Stimulated activated naive CD8-positive, alpha-beta T cell treated with anti-CD3 and anti-CD28 coated beads, Interleukin-15, amount 100 ng/mL, for 72 hours (primary cell): ENCODE measurements at regions not wholly inside any gene's neighbourhood (a gene's known extent, or its start where the extent isn't known, plus 50 kb on each side); places are given as distances from the start of the nearest gene placed in this dataset.

ENCODE experiments used
- ATAC-seq: fragments of 150-1000 bp; cut with Tn5 transposase; 2 replicates; pipeline ENCODE4 v1.10.0; 2021; ENCODE audit warnings: mild to moderate bottlenecking, moderate library complexity
- DNase-seq, 2 donors: peaks; one replicate each; pipeline ENCODE4 v3.0.0; 2021 to 2022
- H3K27ac Mint-ChIP-seq, 2 donors: one replicate each; pipeline ENCODE4 v1.8.0; 2022; ENCODE audit warnings: mild to moderate bottlenecking in 2 of 2, mixed read lengths in 2 of 2, moderate library complexity in 2 of 2
- H3K27me3 Mint-ChIP-seq: one replicate; pipeline ENCODE4 v1.8.0; 2022; ENCODE audit warnings: mixed read lengths
- H3K4me1 Mint-ChIP-seq: one replicate; pipeline ENCODE4 v1.8.0; 2022; ENCODE audit warnings: mild to moderate bottlenecking, mixed read lengths
- H3K4me3 Mint-ChIP-seq, 2 donors: one replicate each; pipeline ENCODE4 v1.8.0; 2022; ENCODE audit warnings: mild to moderate bottlenecking in 2 of 2, mixed read lengths in 2 of 2, moderate library complexity in 1 of 2
- H3K9me3 Mint-ChIP-seq, 2 donors: one replicate each; pipeline ENCODE4 v1.8.0; 2022; ENCODE audit warnings: mixed read lengths in 2 of 2

DNA sequence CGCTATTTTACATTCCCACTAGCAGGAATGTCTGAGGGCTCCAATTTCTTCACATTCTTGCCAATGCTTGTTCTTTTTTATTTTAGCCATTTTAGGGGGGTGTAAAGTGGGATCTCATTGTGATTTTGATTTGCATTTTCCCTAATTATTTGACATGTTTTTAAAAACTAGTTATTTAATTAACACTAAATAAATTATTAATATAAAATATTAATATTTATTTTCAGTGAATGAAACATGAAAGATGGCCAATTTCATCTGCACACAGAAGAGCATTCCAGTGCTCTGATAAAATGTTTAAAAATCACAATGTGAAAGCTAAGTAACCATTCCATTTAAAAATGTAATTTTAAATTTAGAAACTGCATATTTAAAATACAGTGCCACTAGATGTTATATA is 322.2 kb upstream of the ZNF521 start:
- H3K27me3 Mint-ChIP-seq: no peaks in the 10 kb centered on the region
- no peaks in the 10 kb centered on the region for H3K4me1 Mint-ChIP-seq
- no peak overlapping the region for H3K4me3 Mint-ChIP-seq
- ATAC-seq: no peak
- DNase-seq: no peak
- no peaks in the 10 kb centered on the region for H3K9me3 Mint-ChIP-seq
- no peak overlapping the region for H3K27ac Mint-ChIP-seq

GRCh38 chr18:25672490-25672889 is 320.5 kb upstream of the ZNF521 start:
- Mint-ChIP-seq H3K4me3 (no peak overlapping the region), H3K27ac (no peak overlapping the region), H3K9me3 (peaks cover 0 to 6% of the 10 kb centered on the region in 2 donors), H3K4me1 (no peaks in the 10 kb centered on the region), H3K27me3 (no peaks in the 10 kb centered on the region)
- no peak for ATAC-seq
- no peak for DNase-seq

DNA sequence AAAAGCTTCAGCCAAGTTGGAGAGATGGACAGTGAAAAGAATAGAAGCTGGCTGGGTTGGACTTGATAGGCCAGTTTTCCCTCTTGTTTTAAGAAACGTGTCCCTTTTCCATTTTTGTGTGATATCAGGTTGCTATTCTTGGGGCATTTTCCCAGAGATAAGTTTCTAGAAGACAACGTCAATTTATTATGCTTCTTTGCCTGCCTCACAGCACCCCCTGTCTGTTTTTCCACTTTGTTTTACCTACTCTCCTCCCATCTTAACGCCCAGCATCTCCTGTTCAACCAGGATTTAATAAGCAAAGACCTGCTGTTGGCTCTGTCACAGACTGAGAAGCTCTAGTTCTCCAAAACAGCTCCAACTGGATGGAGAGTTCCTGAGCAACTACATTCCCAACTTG is 317.8 kb upstream of the ZNF521 start:
- DNase-seq (no peak), ATAC-seq (no peak)
- Mint-ChIP-seq H3K27ac (no peak overlapping the region), H3K27me3 (no peaks in the 10 kb centered on the region), H3K4me1 (no peaks in the 10 kb centered on the region), H3K4me3 (no peak overlapping the region), H3K9me3 (peaks cover 0 to 6% of the 10 kb centered on the region in 2 donors)

- DNase-seq: no peak
- Mint-ChIP-seq H3K4me1 (no peaks in the 10 kb centered on the region), H3K9me3 (no peaks in the 10 kb centered on the region), H3K4me3 (no peak overlapping the region), H3K27me3 (no peaks in the 10 kb centered on the region), H3K27ac (no peak overlapping the region)
- no peak for ATAC-seq
These were observed 310.3 kb upstream of the ZNF521 start for GRCh38 chr18:25662272-25662671.

DNA sequence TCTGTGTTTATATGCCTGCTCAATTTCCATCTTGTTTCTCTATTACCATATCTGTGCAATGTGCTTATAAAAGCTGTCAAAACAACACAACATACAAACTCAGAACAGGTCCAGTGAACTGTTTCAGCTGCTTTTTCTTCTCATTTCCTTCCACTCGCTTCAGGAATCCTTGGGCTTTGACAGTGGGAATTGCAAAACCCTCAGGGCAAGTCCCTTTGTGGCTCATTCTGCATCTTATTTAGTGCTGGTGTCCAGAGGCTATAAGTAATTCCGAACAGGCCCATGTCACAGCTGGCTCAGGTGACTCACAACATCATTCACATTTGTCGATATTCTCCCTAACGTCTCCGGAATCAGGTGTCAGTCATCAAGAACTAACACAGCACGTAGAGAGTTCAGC is 309.9 kb upstream of the ZNF521 start:
- no peaks in the 10 kb centered on the region for H3K27me3 Mint-ChIP-seq
- DNase-seq (no peak), ATAC-seq (no peak)
- no peak overlapping the region for H3K27ac Mint-ChIP-seq
- no peaks in the 10 kb centered on the region for H3K9me3 Mint-ChIP-seq
- no peaks in the 10 kb centered on the region for H3K4me1 Mint-ChIP-seq
- no peak overlapping the region for H3K4me3 Mint-ChIP-seq

GRCh38 chr18:25659541-25659940 is 307.6 kb upstream of the ZNF521 start:
- Mint-ChIP-seq H3K9me3 (peaks cover 0 to 11% of the 10 kb centered on the region in 2 donors), H3K4me1 (no peaks in the 10 kb centered on the region), H3K27me3 (no peaks in the 10 kb centered on the region), H3K4me3 (no peak overlapping the region), H3K27ac (no peak overlapping the region)
- no peak for ATAC-seq
- DNase-seq: no peak

GRCh38 chr18:25658476-25658875 is 306.5 kb upstream of the ZNF521 start:
- no peaks in the 10 kb centered on the region for H3K27me3 Mint-ChIP-seq
- no peak overlapping the region for H3K27ac Mint-ChIP-seq
- no peak overlapping the region for H3K4me3 Mint-ChIP-seq
- H3K9me3 Mint-ChIP-seq: peaks cover 0 to 11% of the 10 kb centered on the region in 2 donors
- no peak for ATAC-seq
- no peaks in the 10 kb centered on the region for H3K4me1 Mint-ChIP-seq
- DNase-seq: no peak

GRCh38 chr18:25651553-25651952 is 299.6 kb upstream of the ZNF521 start:
- Mint-ChIP-seq H3K4me1 (no peaks in the 10 kb centered on the region), H3K9me3 (peaks cover 0 to 11% of the 10 kb centered on the region in 2 donors), H3K27me3 (no peaks in the 10 kb centered on the region), H3K27ac (peak overlapping the region in 1 of 2 donors; percentile 24), H3K4me3 (no peak overlapping the region)
- ATAC-seq (no peak), DNase-seq (no peak)

DNA sequence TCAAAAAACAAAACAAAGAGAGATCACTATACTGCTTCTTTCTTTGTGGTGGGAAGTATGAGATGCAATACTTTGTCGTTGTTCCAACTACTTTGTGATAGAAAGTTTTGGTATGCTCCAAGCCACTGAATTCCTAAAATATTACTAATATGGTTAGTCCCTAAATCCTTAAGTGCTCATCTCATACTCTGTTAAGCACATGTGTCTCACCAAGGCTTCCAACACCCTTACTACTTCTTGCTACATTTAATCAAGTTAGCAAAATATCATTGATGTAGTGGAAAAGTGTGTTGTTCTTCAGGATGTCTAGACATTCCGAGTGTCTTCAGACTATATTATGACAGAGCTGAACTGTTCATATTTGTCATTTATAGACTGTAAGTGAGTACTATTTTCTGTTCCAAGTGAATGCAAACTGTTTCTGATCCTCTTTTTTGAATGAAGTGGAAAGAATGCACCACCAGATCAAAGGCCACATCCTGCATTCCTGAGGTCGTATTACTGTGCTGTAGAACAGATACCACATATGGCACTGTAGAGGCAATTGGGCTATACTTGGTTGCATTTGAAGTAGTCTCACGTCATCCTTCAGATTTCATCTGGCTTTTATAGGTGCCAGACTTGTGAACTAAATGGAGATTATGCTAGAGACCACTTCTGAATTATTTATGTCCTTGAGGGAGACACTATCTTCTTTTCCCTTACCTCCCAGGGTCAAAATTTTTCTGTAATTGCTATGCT is 298.4 kb upstream of the ZNF521 start:
- no peak for ATAC-seq
- H3K4me1 Mint-ChIP-seq: no peaks in the 10 kb centered on the region
- peaks cover 0 to 7% of the 10 kb centered on the region in 2 donors for H3K9me3 Mint-ChIP-seq
- no peak overlapping the region for H3K4me3 Mint-ChIP-seq
- no peak overlapping the region for H3K27ac Mint-ChIP-seq
- no peak for DNase-seq
- no peaks in the 10 kb centered on the region for H3K27me3 Mint-ChIP-seq

DNA sequence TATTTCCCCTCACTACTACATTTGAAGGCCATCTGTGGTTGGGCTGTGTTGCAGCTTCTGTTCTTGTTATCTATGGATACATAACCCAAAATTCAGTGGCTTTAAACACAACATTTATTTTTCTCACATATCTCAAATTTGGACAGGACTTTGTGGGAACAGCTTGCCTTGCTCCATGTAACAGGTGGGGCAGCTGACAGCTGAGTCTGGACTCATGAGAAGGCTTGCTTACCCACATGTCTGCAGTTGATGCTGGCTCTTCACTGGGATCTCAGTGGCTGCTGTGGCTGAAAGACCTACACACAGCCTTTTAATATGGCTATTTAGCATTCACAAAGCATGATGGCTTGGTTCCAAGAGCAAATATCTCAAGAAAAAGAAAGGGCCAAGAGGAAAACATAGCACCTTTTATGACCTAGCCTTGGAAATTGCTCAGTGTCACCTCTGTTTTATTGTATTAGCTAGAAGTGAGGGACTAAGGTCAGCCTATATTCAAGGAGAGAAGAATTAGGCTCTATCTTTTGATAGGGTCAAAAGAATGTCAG is 296.8 kb upstream of the ZNF521 start:
- no peak overlapping the region for H3K27ac Mint-ChIP-seq
- H3K27me3 Mint-ChIP-seq: no peaks in the 10 kb centered on the region
- H3K4me3 Mint-ChIP-seq: no peak overlapping the region
- ATAC-seq (no peak), DNase-seq (no peak)
- no peaks in the 10 kb centered on the region for H3K4me1 Mint-ChIP-seq
- H3K9me3 Mint-ChIP-seq: no peaks in the 10 kb centered on the region

DNA sequence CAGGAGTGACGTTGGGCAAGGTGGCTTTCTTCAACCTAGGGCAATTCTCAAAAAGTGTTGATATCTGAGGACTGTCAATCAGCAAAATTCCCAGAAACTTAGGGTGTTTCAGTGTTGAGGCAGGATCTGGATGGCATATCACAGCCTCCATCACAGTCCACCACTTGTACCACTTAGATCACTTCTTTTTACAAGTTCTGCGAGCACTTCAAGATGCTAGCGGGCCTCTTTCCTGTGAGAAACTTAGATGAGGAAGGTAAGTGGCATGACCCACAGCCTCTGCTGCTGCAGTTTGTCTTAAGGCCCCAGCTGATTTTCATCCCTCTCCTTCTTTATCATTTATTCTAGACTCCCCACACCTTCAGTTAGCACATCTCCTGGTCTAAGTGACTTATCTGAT is 295.4 kb upstream of the ZNF521 start:
- Mint-ChIP-seq H3K27ac (no peak overlapping the region), H3K4me1 (no peaks in the 10 kb centered on the region), H3K9me3 (no peaks in the 10 kb centered on the region), H3K4me3 (no peak overlapping the region), H3K27me3 (no peaks in the 10 kb centered on the region)
- ATAC-seq: no peak
- DNase-seq: no peak

- Mint-ChIP-seq H3K27ac (no peak overlapping the region), H3K4me1 (no peaks in the 10 kb centered on the region), H3K9me3 (no peaks in the 10 kb centered on the region), H3K27me3 (no peaks in the 10 kb centered on the region), H3K4me3 (no peak overlapping the region)
- ATAC-seq (no peak), DNase-seq (no peak)
These were observed 295.0 kb upstream of the ZNF521 start for GRCh38 chr18:25646971-25647370.

- Mint-ChIP-seq H3K9me3 (peaks cover 0 to 12% of the 10 kb centered on the region in 2 donors), H3K4me3 (no peak overlapping the region), H3K4me1 (no peaks in the 10 kb centered on the region), H3K27ac (no peak overlapping the region), H3K27me3 (no peaks in the 10 kb centered on the region)
- no peak for DNase-seq
- no peak for ATAC-seq
These were observed 287.6 kb upstream of the ZNF521 start for GRCh38 chr18:25639596-25639995.

- Mint-ChIP-seq H3K27me3 (no peaks in the 10 kb centered on the region), H3K4me3 (no peak overlapping the region), H3K4me1 (no peaks in the 10 kb centered on the region), H3K27ac (no peak overlapping the region), H3K9me3 (peaks cover 11 to 13% of the 10 kb centered on the region in 2 donors)
- no peak for ATAC-seq
- no peak for DNase-seq
These were observed 281.6 kb upstream of the ZNF521 start for GRCh38 chr18:25633563-25633962.

DNA sequence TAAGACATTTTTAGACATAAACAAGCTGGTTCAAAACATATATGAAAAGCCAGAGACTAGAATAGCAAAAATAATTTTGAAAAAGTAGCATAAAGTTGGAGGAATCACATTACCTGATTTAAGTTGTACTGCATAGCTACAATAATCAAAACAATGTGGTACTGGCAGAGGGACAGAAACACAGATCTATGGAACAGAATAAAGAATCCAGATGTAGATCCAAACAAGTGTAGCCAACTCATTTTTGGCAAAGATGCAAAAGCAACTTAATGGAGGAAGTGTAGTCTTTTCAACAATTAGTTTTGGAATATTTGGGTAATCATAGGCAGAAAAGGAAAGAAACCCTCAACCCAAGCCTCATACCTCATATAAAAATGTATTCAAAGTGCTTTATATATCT is 278.7 kb upstream of the ZNF521 start:
- Mint-ChIP-seq H3K4me3 (no peak overlapping the region), H3K27ac (no peak overlapping the region), H3K27me3 (no peaks in the 10 kb centered on the region), H3K9me3 (peaks cover 27 to 31% of the 10 kb centered on the region in 2 donors), H3K4me1 (no peaks in the 10 kb centered on the region)
- no peak for DNase-seq
- ATAC-seq: no peak

- no peak for DNase-seq
- peaks cover 18 to 29% of the 10 kb centered on the region in 2 donors for H3K9me3 Mint-ChIP-seq
- H3K27ac Mint-ChIP-seq: no peak overlapping the region
- no peak overlapping the region for H3K4me3 Mint-ChIP-seq
- no peaks in the 10 kb centered on the region for H3K27me3 Mint-ChIP-seq
- no peak for ATAC-seq
- no peaks in the 10 kb centered on the region for H3K4me1 Mint-ChIP-seq
These were observed 269.7 kb upstream of the ZNF521 start for GRCh38 chr18:25621682-25622081.

DNA sequence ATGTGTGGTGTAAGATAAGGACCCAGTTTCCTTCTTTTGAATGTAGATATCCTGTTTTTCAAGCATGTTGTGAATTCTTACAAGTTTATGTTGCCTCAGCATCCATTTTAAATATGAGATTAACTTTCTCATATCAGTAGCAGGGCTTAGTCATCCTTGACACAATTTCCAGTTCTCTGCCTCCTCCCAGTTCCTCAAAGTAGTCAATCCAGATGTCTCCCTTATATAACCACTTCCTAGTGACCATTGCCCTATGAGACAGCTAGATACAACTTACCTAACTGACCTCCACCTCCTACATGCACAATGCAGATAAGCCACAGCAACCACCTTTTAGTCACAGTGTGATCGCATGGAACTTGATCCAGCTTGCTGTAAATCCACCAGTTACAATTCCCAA is 269.2 kb upstream of the ZNF521 start:
- no peak overlapping the region for H3K27ac Mint-ChIP-seq
- H3K27me3 Mint-ChIP-seq: no peaks in the 10 kb centered on the region
- H3K4me1 Mint-ChIP-seq: no peaks in the 10 kb centered on the region
- H3K4me3 Mint-ChIP-seq: no peak overlapping the region
- DNase-seq (no peak), ATAC-seq (no peak)
- peaks cover 12 to 24% of the 10 kb centered on the region in 2 donors for H3K9me3 Mint-ChIP-seq
